GM23248 (cell line): ENCODE measurements at regions not wholly inside any gene's neighbourhood (a gene's known extent, or its start where the extent isn't known, plus 50 kb on each side); places are given as distances from the start of the nearest gene placed in this dataset.

ENCODE experiments used
- DNase-seq: peaks from one replicate; pipeline ENCODE4 v3.0.0-alpha.2; 2015
- H2AFZ ChIP-seq: fragments of 200-600 bp; sonication (generic); 2 replicates; pipeline ENCODE4 v1.6.1; 2016; ENCODE audit warnings: antibody characterized with exemption
- H3F3A ChIP-seq: fragments of 200-600 bp; sonication (generic); 2 replicates; pipeline ENCODE4 v1.6.1; 2016; ENCODE audit warnings: mild to moderate bottlenecking, antibody characterized with exemption, mixed run types; ENCODE audit not compliant: insufficient read depth
- H3K27ac ChIP-seq: fragments of 200-600 bp; sonication (generic); 2 replicates; pipeline ENCODE4 v1.5.1; 2016; ENCODE audit warnings: mild to moderate bottlenecking
- H3K27me3 ChIP-seq: fragments of 200-600 bp; sonication (generic); replicated peaks from 2 replicates; pipeline ENCODE4 v1.6.1; 2016; ENCODE audit warnings: mild to moderate bottlenecking; ENCODE audit not compliant: insufficient read depth
- H3K36me3 ChIP-seq: fragments of 200-600 bp; sonication (generic); 2 replicates; pipeline ENCODE4 v1.6.1; 2016; ENCODE audit warnings: low read depth, mild to moderate bottlenecking
- H3K4me1 ChIP-seq: fragments of 200-600 bp; sonication (generic); 2 replicates; pipeline ENCODE4 v1.6.1; 2016; ENCODE audit warnings: mild to moderate bottlenecking; ENCODE audit not compliant: insufficient read depth
- H3K4me2 ChIP-seq: fragments of 200-600 bp; sonication (generic); one replicate; pipeline ENCODE4 v1.6.1; 2016; ENCODE audit warnings: mild to moderate bottlenecking; ENCODE audit not compliant: unreplicated experiment
- H3K4me3 ChIP-seq: fragments of 200-600 bp; sonication (generic); 2 replicates; pipeline ENCODE4 v1.5.1; 2016; ENCODE audit warnings: mild to moderate bottlenecking
- H3K79me2 ChIP-seq: fragments of 200-600 bp; sonication (generic); 2 replicates; pipeline ENCODE4 v1.6.1; 2016; ENCODE audit warnings: mild to moderate bottlenecking; ENCODE audit not compliant: insufficient read depth
- H3K9ac ChIP-seq: fragments of 200-600 bp; sonication (generic); 2 replicates; pipeline ENCODE4 v1.6.1; 2016; ENCODE audit warnings: mild to moderate bottlenecking
- H3K9me2 ChIP-seq: fragments of 200-600 bp; sonication (generic); 2 replicates; pipeline ENCODE4 v1.6.1; 2016; ENCODE audit warnings: mixed run types, mild to moderate bottlenecking, moderate library complexity; ENCODE audit not compliant: insufficient read depth
- H3K9me3 ChIP-seq: fragments of 200-600 bp; sonication (generic); one replicate; pipeline ENCODE4 v1.6.1; 2017; ENCODE audit warnings: low read depth
- H4K20me1 ChIP-seq: fragments of 200-600 bp; sonication (generic); 2 replicates; pipeline ENCODE4 v1.6.0; 2016; ENCODE audit not compliant: insufficient read depth
- EZH2 ChIP-seq: fragments of 200-600 bp; sonication (generic); IDR thresholded peaks from 2 replicates; pipeline ENCODE4 v1.6.1; 2018; ENCODE audit warnings: antibody characterized with exemption, mild to moderate bottlenecking; ENCODE audit not compliant: insufficient read depth, poor library complexity, severe bottlenecking
- EZH2phosphoT487 ChIP-seq: fragments of 200-600 bp; sonication (generic); IDR thresholded peaks from 2 replicates; pipeline ENCODE4 v1.6.1; 2018; ENCODE audit warnings: antibody characterized with exemption, moderate library complexity, mild to moderate bottlenecking, low read depth; ENCODE audit not compliant: insufficient read depth
- WGBS, 2 experiments: methylation state at CpG; one replicate each; pipeline ENCODE4 v1.1.6; 2015 to 2017; ENCODE audit warnings: low lambda C conversion rate in 2 of 2, low coverage in 1 of 2; ENCODE audit errors: missing lambda C conversion rate in 2 of 2; 5-methylcytosine and 5-hydroxymethylcytosine counted together
- in situ Hi-C: fragments of 300-500 bp; cut with MboI; formaldehyde crosslinking; loops from 2 replicates; pipeline ENCODE4 v1.15.0; 2020

DNA sequence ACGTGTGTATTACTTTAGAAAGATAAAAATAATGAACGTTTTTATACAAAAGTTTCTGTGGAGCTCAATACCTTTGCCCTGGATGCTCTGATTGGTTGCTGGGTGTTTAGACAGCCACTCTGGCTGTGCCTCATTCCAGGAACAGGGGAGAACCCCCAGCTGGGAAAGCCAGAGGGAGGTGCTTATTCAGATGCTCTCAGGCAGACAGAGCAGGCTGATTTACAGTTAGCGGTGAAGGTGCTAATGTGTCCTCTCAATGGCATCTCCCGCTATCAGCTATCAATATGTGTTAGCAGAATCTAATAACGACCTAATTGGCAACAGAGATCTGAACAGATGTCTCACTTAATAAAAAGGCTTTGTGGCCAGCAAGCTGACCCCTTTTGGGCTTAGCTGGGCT, 402.3 kb downstream of the NUAK1 start:
- Histone ChIP-seq H3K9ac (no peak overlapping the region), H3K9me3 (no peaks in the 10 kb centered on the region), H3K4me2 (no peak overlapping the region), H3K4me3 (no peak overlapping the region), H3K9me2 (no peaks in the 10 kb centered on the region), H3K27ac (no peak overlapping the region), H3K79me2 (no peaks in the 10 kb centered on the region), H3F3A (peaks cover 9% of the 10 kb centered on the region), H3K27me3 (0 out of 2 replicates have a peak, but pooled peaks cover 11% of the 10 kb centered on the region), H3K36me3 (no peaks in the 10 kb centered on the region), H2AFZ (no peak overlapping the region), H4K20me1 (no peaks in the 10 kb centered on the region), H3K4me1 (peaks cover 12% of the 10 kb centered on the region)
- no peak for DNase-seq
- WGBS, 2 experiments = 63 to 69% methylated on average over 5 of the region's 5 CpGs
- TF ChIP-seq EZH2phosphoT487 (no peak), EZH2 (no peak)
- in situ Hi-C loops = no loop called here

DNA sequence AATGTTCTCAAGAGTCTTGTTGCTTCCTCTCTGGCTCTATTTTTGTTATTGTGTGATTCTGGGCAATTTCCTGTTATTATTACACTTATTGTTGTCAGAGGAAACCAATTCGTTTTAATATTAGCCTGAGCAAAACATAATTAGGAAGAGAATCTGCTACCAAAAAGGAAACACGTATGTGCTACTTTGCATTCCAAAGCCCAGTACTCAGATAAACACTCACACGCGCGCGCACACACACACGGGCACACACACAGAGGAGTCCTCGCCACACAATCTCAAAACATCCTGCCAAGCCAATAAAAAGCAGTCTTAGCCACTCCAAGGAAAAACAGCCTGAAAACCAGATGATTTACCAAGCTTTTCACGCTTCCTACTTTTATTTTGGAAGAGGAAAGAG, 400.7 kb downstream of the NUAK1 start:
- Histone ChIP-seq H3F3A (peaks cover 11% of the 10 kb centered on the region), H3K9me2 (no peaks in the 10 kb centered on the region), H3K9me3 (no peaks in the 10 kb centered on the region), H4K20me1 (no peaks in the 10 kb centered on the region), H3K27ac (no peak overlapping the region), H3K9ac (no peak overlapping the region), H3K79me2 (no peaks in the 10 kb centered on the region), H3K36me3 (no peaks in the 10 kb centered on the region), H3K27me3 (0 out of 2 replicates have a peak, but pooled peaks cover 11% of the 10 kb centered on the region), H3K4me3 (no peak overlapping the region), H2AFZ (no peak overlapping the region), H3K4me2 (no peak overlapping the region), H3K4me1 (peaks cover 24% of the 10 kb centered on the region)
- WGBS, 2 experiments = 94 to 96% methylated on average over 9 of the region's 9 CpGs
- DNase-seq = no peak
- in situ Hi-C loops = no loop called here
- TF ChIP-seq EZH2 (no peak), EZH2phosphoT487 (no peak)

DNA sequence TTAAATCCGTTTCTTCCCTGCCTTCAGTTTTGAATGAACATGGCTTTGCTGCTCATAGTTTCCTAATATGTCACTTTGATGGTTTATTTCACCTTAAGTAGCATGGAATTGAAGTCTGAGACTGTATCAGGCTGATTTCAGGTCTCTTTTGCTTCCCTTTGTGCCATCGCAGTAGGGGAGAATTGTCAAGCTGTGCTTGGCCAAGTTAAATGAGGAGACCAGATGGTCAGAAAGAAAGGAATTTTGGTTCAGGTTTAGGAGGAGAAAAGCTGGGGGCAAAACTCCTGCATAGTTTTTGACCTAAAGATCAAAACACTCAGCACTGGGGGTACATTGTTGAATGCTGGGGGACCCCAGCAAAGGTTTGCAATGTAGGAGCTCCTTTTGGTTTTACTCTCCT, 398.4 kb downstream of the NUAK1 start:
- H3K4me3 ChIP-seq = no peak overlapping the region
- H3K27me3 ChIP-seq = 0 out of 2 replicates have a peak, but pooled peaks cover 11% of the 10 kb centered on the region
- WGBS, 2 experiments = 61 to 78% methylated on average over 2 of the region's 2 CpGs
- no peak for DNase-seq
- no peaks in the 10 kb centered on the region for H3K9me3 ChIP-seq
- TF ChIP-seq EZH2phosphoT487 (no peak), EZH2 (no peak)
- H4K20me1 ChIP-seq = no peaks in the 10 kb centered on the region
- no peak overlapping the region for H2AFZ ChIP-seq
- no peak overlapping the region for H3K27ac ChIP-seq
- H3F3A ChIP-seq = peaks cover 11% of the 10 kb centered on the region
- in situ Hi-C loops = no loop called here
- no peaks in the 10 kb centered on the region for H3K79me2 ChIP-seq
- no peaks in the 10 kb centered on the region for H3K9me2 ChIP-seq
- no peaks in the 10 kb centered on the region for H3K36me3 ChIP-seq
- H3K4me2 ChIP-seq = no peak overlapping the region
- peaks cover 28% of the 10 kb centered on the region for H3K4me1 ChIP-seq
- H3K9ac ChIP-seq = no peak overlapping the region

DNA sequence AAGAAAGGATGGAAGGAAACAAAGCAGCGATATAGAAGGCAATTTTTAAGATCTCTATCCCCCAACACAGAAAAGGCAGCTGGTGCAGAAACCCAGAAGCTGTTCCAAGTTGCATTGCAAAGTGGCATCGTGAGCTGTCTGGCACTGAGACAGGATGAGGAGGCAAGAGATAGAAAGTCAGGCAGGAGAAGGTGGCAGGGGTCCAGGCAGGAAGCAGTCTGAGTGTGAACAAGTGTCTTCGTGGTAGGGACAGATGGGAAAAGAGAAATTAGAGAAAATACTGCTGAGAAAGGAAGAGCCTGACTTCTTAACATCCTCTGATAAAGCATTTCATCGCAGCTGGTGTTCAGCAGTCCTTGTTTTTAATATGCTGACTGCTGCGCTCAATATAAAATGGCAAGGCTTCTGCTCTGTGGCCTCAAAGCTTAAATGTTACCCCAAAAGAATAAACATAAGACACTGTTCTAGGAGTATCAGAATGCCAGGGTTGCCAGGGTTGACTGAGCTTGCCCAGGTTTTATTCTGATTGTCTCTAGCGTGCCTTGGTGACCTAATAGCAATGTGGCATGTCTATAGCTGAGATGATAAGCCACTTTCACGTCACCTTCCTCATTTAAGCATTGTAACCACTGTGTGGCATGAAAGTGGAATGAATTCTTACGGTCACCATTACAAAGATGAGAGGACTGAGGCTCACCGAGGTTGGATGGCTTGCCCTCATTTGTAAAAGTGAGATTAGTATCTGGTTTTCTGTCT, 397.6 kb downstream of the NUAK1 start:
- no peak for TF ChIP-seq EZH2phosphoT487
- TF ChIP-seq EZH2 = no peak
- in situ Hi-C loops = no loop called here
- no peak overlapping the region for H3K9ac ChIP-seq
- no peaks in the 10 kb centered on the region for H4K20me1 ChIP-seq
- peaks cover 30% of the 10 kb centered on the region for H3K4me1 ChIP-seq
- H3K4me2 ChIP-seq = peak overlapping the region; percentile 59
- no peaks in the 10 kb centered on the region for H3K9me2 ChIP-seq
- no peaks in the 10 kb centered on the region for H3K9me3 ChIP-seq
- peak overlapping the region; percentile 34 for H3K27ac ChIP-seq
- peak; percentile 83 for DNase-seq
- H2AFZ ChIP-seq = no peak overlapping the region
- H3K36me3 ChIP-seq = no peaks in the 10 kb centered on the region
- peak overlapping the region; percentile 24; the same call in 1 of the 2 replicates for H3K4me3 ChIP-seq
- H3K79me2 ChIP-seq = no peaks in the 10 kb centered on the region
- peaks cover 11% of the 10 kb centered on the region for H3F3A ChIP-seq
- 36 to 41% methylated on average over 9 of the region's 9 CpGs for WGBS, 2 experiments
- 0 out of 2 replicates have a peak, but pooled peaks cover 11% of the 10 kb centered on the region for H3K27me3 ChIP-seq
